ENCODE measurements at regions not wholly inside any gene's neighbourhood (a gene's known extent, or its start where the extent isn't known, plus 50 kb on each side); places are given as distances from the start of the nearest gene placed in this dataset.

GRCh38 chr13:76331943-76332712 is 554.1 kb downstream of the KCTD12 start:
- TF ChIP-seq CTCF (conservative IDR thresholded peaks at IDR 0.05; ENCODE audit: low read length) = no peak
- DNase-seq (ENCODE audit: low read depth) = no peak
- no peak overlapping the region for H3K4me3 ChIP-seq (ENCODE audit: low read length)

GRCh38 chr13:76330761-76331160 is 555.4 kb downstream of the KCTD12 start:
- no peak for TF ChIP-seq CTCF (conservative IDR thresholded peaks at IDR 0.05; ENCODE audit: low read length)
- no peak overlapping the region for H3K4me3 ChIP-seq (ENCODE audit: low read length)
- no peak for DNase-seq (ENCODE audit: low read depth)

- TF ChIP-seq CTCF (conservative IDR thresholded peaks at IDR 0.05; ENCODE audit: low read length) = no peak
These were observed 556.2 kb downstream of the KCTD12 start for GRCh38 chr13:76329866-76330580.

GRCh38 chr13:76329004-76329403 is 557.2 kb downstream of the KCTD12 start:
- no peak for DNase-seq (ENCODE audit: low read depth)
- TF ChIP-seq CTCF (conservative IDR thresholded peaks at IDR 0.05; ENCODE audit: low read length) = no peak
- H3K4me3 ChIP-seq (ENCODE audit: low read length) = no peak overlapping the region

More at GRCh38 chr13:76329866-76330580, 556.2 kb downstream of the KCTD12 start:
- no peak overlapping the region for H3K4me3 ChIP-seq (ENCODE audit: low read length)
- no peak for DNase-seq (ENCODE audit: low read depth)

GRCh38 chr13:76326343-76326742 is 559.9 kb downstream of the KCTD12 start:
- no peak overlapping the region for H3K4me3 ChIP-seq (ENCODE audit: low read length)
- no peak for TF ChIP-seq CTCF (conservative IDR thresholded peaks at IDR 0.05; ENCODE audit: low read length)
- DNase-seq (ENCODE audit: low read depth) = no peak

- TF ChIP-seq CTCF (conservative IDR thresholded peaks at IDR 0.05; ENCODE audit: low read length) = no peak
- H3K4me3 ChIP-seq (ENCODE audit: low read length) = no peak overlapping the region
- no peak for DNase-seq (ENCODE audit: low read depth)
These were observed 566.3 kb downstream of the KCTD12 start for GRCh38 chr13:76319921-76320320.

Data from AG10803 (cell line).